ENCODE measurements at regions not wholly inside any gene's neighbourhood (a gene's known extent, or its start where the extent isn't known, plus 50 kb on each side); places are given as distances from the start of the nearest gene placed in this dataset.

GRCh38 chr1:37244083-37244480 lies 209.8 kb upstream of the GRIK3 start:
- intact Hi-C loops (cut with DNase I), result no loop called here
- TF ChIP-seq EP300 (IDR thresholded peaks at IDR 0.05), result no peak
- TF ChIP-seq CTCF (IDR thresholded peaks at IDR 0.05), result no peak
- TF ChIP-seq POLR2A (IDR thresholded peaks at IDR 0.05), result no peak
- DNase-seq, result no peak
- H3K36me3 ChIP-seq, result no peaks in the 10 kb centered on the region
- H3K27ac ChIP-seq, result no peak overlapping the region
- H3K27me3 ChIP-seq, result no peaks in the 10 kb centered on the region
- H3K4me1 ChIP-seq (ENCODE audit: insufficient read depth), result no peaks in the 10 kb centered on the region
- H3K4me3 ChIP-seq, result no peak overlapping the region
- H3K9me3 ChIP-seq, result no peaks in the 10 kb centered on the region
- WGBS, 3 donors, result 72 to 77% (median 74%) methylated on average over 6 of the region's 6 CpGs

DNA sequence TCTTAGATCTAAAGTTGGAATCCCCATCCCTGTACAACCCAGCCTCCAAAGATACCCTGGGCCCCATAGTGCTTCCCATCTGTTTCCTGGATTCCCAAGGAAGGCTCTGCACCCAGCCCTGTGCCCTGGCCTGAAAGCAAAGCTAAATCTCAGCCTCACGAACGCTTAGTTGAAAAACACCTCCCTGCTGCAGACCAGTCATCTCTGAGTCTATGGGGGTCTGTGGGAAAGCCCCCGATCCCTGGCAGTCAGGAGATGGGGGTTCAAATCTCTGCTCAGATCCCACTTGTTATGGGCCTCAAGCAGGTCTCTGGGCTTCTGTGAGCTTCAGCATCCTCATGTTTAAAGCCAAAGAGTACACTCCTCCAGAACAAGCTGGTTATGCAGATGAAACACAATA lies 210.5 kb upstream of the GRIK3 start:
- no peak overlapping the region for H3K27ac ChIP-seq
- intact Hi-C loops (cut with DNase I), result no loop called here
- WGBS, 3 donors, result 66 to 79% (median 68%) methylated on average over 3 of the region's 3 CpGs
- no peaks in the 10 kb centered on the region for H3K4me1 ChIP-seq (ENCODE audit: insufficient read depth)
- H3K36me3 ChIP-seq, result no peaks in the 10 kb centered on the region
- H3K27me3 ChIP-seq, result no peaks in the 10 kb centered on the region
- TF ChIP-seq EP300 (IDR thresholded peaks at IDR 0.05) (no peak), CTCF (IDR thresholded peaks at IDR 0.05) (no peak), POLR2A (IDR thresholded peaks at IDR 0.05) (no peak)
- DNase-seq, result no peak
- H3K9me3 ChIP-seq, result no peaks in the 10 kb centered on the region
- H3K4me3 ChIP-seq, result no peak overlapping the region

DNA sequence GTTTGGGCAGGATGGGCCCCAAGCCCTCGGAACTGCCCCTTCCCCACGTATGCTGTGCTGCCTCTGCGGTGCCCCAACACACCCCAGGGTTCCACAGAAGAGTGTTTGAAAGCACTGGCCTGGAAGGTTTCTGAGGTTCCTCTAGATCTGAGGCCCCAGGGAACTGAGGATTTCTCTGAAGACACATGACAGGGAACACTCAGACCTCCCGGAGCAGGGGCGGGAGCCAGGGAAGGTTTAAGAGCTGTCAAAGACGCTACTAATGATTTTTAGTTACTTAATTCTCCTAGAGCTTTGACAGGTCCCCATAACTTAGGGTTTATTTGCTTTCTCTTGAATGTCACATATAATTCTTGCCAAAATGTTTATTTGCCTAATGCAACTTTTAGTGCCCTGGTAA lies 212.3 kb upstream of the GRIK3 start:
- no peak for DNase-seq
- TF ChIP-seq CTCF (IDR thresholded peaks at IDR 0.05), result no peak
- TF ChIP-seq EP300 (IDR thresholded peaks at IDR 0.05), result no peak
- no peak for TF ChIP-seq POLR2A (IDR thresholded peaks at IDR 0.05)
- intact Hi-C loops (cut with DNase I), result no loop called here
- Histone ChIP-seq H3K27ac (no peak overlapping the region), H3K9me3 (no peaks in the 10 kb centered on the region), H3K27me3 (no peaks in the 10 kb centered on the region), H3K4me3 (no peak overlapping the region), H3K4me1 (ENCODE audit: insufficient read depth) (no peaks in the 10 kb centered on the region), H3K36me3 (no peaks in the 10 kb centered on the region)
- WGBS, 3 donors, result 25 to 40% (median 32%) methylated on average over 6 of the region's 6 CpGs

DNA sequence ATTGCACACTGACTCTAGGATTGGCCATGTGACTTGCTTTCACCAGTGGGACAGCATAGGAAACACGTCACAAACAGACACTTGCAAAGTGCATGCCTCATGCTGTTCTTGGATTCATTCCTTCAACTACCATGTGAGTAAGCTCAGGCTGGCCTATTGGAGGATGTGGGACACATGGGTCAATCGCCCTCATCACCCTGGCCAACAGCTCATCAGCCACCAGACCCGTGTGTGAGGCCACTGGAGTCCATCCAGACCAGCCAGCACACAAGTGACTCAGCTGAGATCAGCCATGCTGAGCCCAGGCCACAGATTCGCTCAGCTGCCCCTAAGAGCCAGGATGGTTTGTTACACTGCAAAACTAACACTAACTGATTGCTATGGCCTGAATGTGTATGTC lies 216.1 kb upstream of the GRIK3 start:
- no peak for DNase-seq
- Histone ChIP-seq H3K27me3 (no peaks in the 10 kb centered on the region), H3K9me3 (no peaks in the 10 kb centered on the region), H3K4me3 (no peak overlapping the region), H3K27ac (no peak overlapping the region), H3K4me1 (ENCODE audit: insufficient read depth) (no peaks in the 10 kb centered on the region), H3K36me3 (no peaks in the 10 kb centered on the region)
- TF ChIP-seq CTCF (IDR thresholded peaks at IDR 0.05) (no peak), EP300 (IDR thresholded peaks at IDR 0.05) (no peak), POLR2A (IDR thresholded peaks at IDR 0.05) (no peak)
- intact Hi-C loops (cut with DNase I), result no loop called here
- 34 to 42% (median 34%) methylated on average over 4 of the region's 4 CpGs for WGBS, 3 donors
